ENCODE measurements at regions not wholly inside any gene's neighbourhood (a gene's known extent, or its start where the extent isn't known, plus 50 kb on each side); places are given as distances from the start of the nearest gene placed in this dataset.
A peak's percentile ranks its signal among the peaks of the same experiment; 100 is the strongest.
"Not testable (repeated sequence)": the region's sequence is repeated elsewhere in the genome, so short reads cannot be mapped to it uniquely, and the experiment has no call there.

- Histone ChIP-seq H3K36me3 (no peaks in the 10 kb centered on the region), H3K27ac (no peak overlapping the region), H3K4me3 (ENCODE audit: low read depth, low read length) (no peak overlapping the region), H3K9me3 (ENCODE audit: severe bottlenecking) (no peaks in the 10 kb centered on the region), H3K27me3 (ENCODE audit: insufficient read depth, low read depth, severe bottlenecking) (no peaks in the 10 kb centered on the region)
- no peak for TF ChIP-seq CTCF (IDR thresholded peaks at IDR 0.05; ENCODE audit: low read depth, low read length)
- DNase-seq: no peak
Observed at GRCh38 chr5:26388976-26389375, 649.4 kb downstream of the CDH9 start.

- no peak overlapping the region for H3K27ac ChIP-seq
- H3K36me3 ChIP-seq: no peaks in the 10 kb centered on the region
- H3K27me3 ChIP-seq (ENCODE audit: insufficient read depth, low read depth, severe bottlenecking): no peaks in the 10 kb centered on the region
- TF ChIP-seq CTCF (IDR thresholded peaks at IDR 0.05; ENCODE audit: low read depth, low read length): no peak
- H3K9me3 ChIP-seq (ENCODE audit: severe bottlenecking): no peaks in the 10 kb centered on the region
- H3K4me3 ChIP-seq (ENCODE audit: low read depth, low read length): no peak overlapping the region
- DNase-seq: no peak
Observed at GRCh38 chr5:26386532-26386931, 651.9 kb downstream of the CDH9 start.

GRCh38 chr5:26364624-26365023 is 673.8 kb downstream of the CDH9 start:
- H3K27ac ChIP-seq; H3K4me3 ChIP-seq (ENCODE audit: low read depth, low read length); DNase-seq; H3K27me3 ChIP-seq (ENCODE audit: insufficient read depth, low read depth, severe bottlenecking); H3K9me3 ChIP-seq (ENCODE audit: severe bottlenecking); H3K36me3 ChIP-seq: not testable (repeated sequence)

- Histone ChIP-seq H3K36me3 (no peaks in the 10 kb centered on the region), H3K9me3 (ENCODE audit: severe bottlenecking) (no peaks in the 10 kb centered on the region), H3K4me3 (ENCODE audit: low read depth, low read length) (no peak overlapping the region), H3K27me3 (ENCODE audit: insufficient read depth, low read depth, severe bottlenecking) (no peaks in the 10 kb centered on the region), H3K27ac (no peak overlapping the region)
- DNase-seq: no peak
- no peak for TF ChIP-seq CTCF (IDR thresholded peaks at IDR 0.05; ENCODE audit: low read depth, low read length)
Observed at GRCh38 chr5:26343801-26344325, 694.5 kb downstream of the CDH9 start.

- no peaks in the 10 kb centered on the region for H3K36me3 ChIP-seq
- no peak for DNase-seq
- TF ChIP-seq CTCF (IDR thresholded peaks at IDR 0.05; ENCODE audit: low read depth, low read length): no peak
Observed at GRCh38 chr5:26339576-26339975, 698.8 kb downstream of the CDH9 start.

GRCh38 chr5:26329562-26330189 is 708.7 kb downstream of the CDH9 start:
- Histone ChIP-seq H3K9me3 (ENCODE audit: severe bottlenecking) (no peaks in the 10 kb centered on the region), H3K27me3 (ENCODE audit: insufficient read depth, low read depth, severe bottlenecking) (no peaks in the 10 kb centered on the region), H3K4me3 (ENCODE audit: low read depth, low read length) (no peak overlapping the region), H3K27ac (no peak overlapping the region), H3K36me3 (no peaks in the 10 kb centered on the region)
- peak; percentile 38; the same call in 1 of the 2 replicates for TF ChIP-seq CTCF (IDR thresholded peaks at IDR 0.05; ENCODE audit: low read depth, low read length)
- no peak for DNase-seq

More at GRCh38 chr5:26339576-26339975, 698.8 kb downstream of the CDH9 start:
- Histone ChIP-seq H3K4me3 (ENCODE audit: low read depth, low read length) (no peak overlapping the region), H3K9me3 (ENCODE audit: severe bottlenecking) (no peaks in the 10 kb centered on the region), H3K27me3 (ENCODE audit: insufficient read depth, low read depth, severe bottlenecking) (no peaks in the 10 kb centered on the region), H3K27ac (no peak overlapping the region)
